Keratinocyte (primary cell): ENCODE measurements at regions not wholly inside any gene's neighbourhood (a gene's known extent, or its start where the extent isn't known, plus 50 kb on each side); places are given as distances from the start of the nearest gene placed in this dataset.

ENCODE experiments used
- DNase-seq: peaks from one replicate; pipeline ENCODE4 v3.0.0-alpha.2; 2011; ENCODE audit warnings: low read depth, missing footprints, low spot score
- FAIRE-seq: peaks from 2 replicates; lab custom pipeline; 2011; peaks lifted over from hg19 to GRCh38; lab: Jason Lieb, UNC
- H2AFZ ChIP-seq: 2 replicates; pipeline ENCODE4 v1.6.0; 2012; ENCODE audit warnings: low read length, control low read depth, inconsistent platforms; ENCODE audit not compliant: control insufficient read depth
- H3K27ac ChIP-seq: 2 replicates; pipeline ENCODE4 v1.5.1; 2011; ENCODE audit warnings: low read length; ENCODE audit not compliant: control insufficient read depth, insufficient read depth
- H3K27me3 ChIP-seq: 3 replicates; pipeline ENCODE4 v1.6.0; 2011; ENCODE audit warnings: low read length; ENCODE audit not compliant: control insufficient read depth, insufficient read depth; ENCODE audit errors: extremely low read depth
- H3K36me3 ChIP-seq, 2 experiments: 2 replicates in 1 of 2; 3 replicates in 1 of 2; pipeline ENCODE4 v1.5.1; 2011; ENCODE audit warnings: low read length in 2 of 2, mild to moderate bottlenecking in 1 of 2; ENCODE audit not compliant: control insufficient read depth in 2 of 2, insufficient read depth in 2 of 2; ENCODE audit errors: extremely low read depth in 1 of 2
- H3K4me1 ChIP-seq: 3 replicates; pipeline ENCODE4 v1.5.1; 2011; ENCODE audit warnings: low read length; ENCODE audit not compliant: control insufficient read depth, insufficient read depth; ENCODE audit errors: extremely low read depth
- H3K4me2 ChIP-seq: 3 replicates; pipeline ENCODE4 v1.6.0; 2011; ENCODE audit warnings: low read depth, low read length; ENCODE audit not compliant: control insufficient read depth, insufficient read depth; ENCODE audit errors: extremely low read depth
- H3K4me3 ChIP-seq, 3 experiments: fragments of 200-600 bp in 1 of 3; sonication (generic) in 1 of 3; 2 replicates in 2 of 3; 3 replicates in 1 of 3; pipeline ENCODE4 v1.5.1; 2011 to 2016; ENCODE audit warnings: low read length in 3 of 3, mild to moderate bottlenecking in 3 of 3, control low read depth in 2 of 3, inconsistent platforms in 1 of 3, low read depth in 1 of 3, mixed read lengths in 1 of 3, mixed run types in 1 of 3, moderate library complexity in 1 of 3; ENCODE audit not compliant: control insufficient read depth in 2 of 3, insufficient read depth in 2 of 3; ENCODE audit errors: extremely low read depth in 1 of 3
- H3K79me2 ChIP-seq: 2 replicates; pipeline ENCODE4 v1.6.0; 2012; ENCODE audit warnings: low read length; ENCODE audit not compliant: control insufficient read depth, insufficient read depth
- H3K9ac ChIP-seq: 3 replicates; pipeline ENCODE4 v1.6.0; 2011; ENCODE audit warnings: low read length; ENCODE audit not compliant: control insufficient read depth, insufficient read depth; ENCODE audit errors: extremely low read depth
- H3K9me1 ChIP-seq: 3 replicates; pipeline ENCODE4 v1.6.0; 2011; ENCODE audit warnings: low read length; ENCODE audit not compliant: control insufficient read depth, insufficient read depth; ENCODE audit errors: extremely low read depth
- H3K9me3 ChIP-seq: 2 replicates; pipeline ENCODE4 v1.5.1; 2012; ENCODE audit warnings: low read depth, low read length; ENCODE audit not compliant: control insufficient read depth
- H4K20me1 ChIP-seq: 3 replicates; pipeline ENCODE4 v1.6.0; 2011; ENCODE audit warnings: low read length; ENCODE audit not compliant: control insufficient read depth, insufficient read depth; ENCODE audit errors: extremely low read depth
- EZH2 ChIP-seq: IDR thresholded peaks from one replicate; pipeline ENCODE4 v1.6.1; 2012; ENCODE audit warnings: inconsistent platforms, mild to moderate bottlenecking, low read length, moderate library complexity
- dilution Hi-C: fragments of 300-500 bp; cut with MboI; formaldehyde crosslinking; loops from one replicate; pipeline ENCODE4 v1.7.0; 2020; ENCODE audit warnings: low sequenced_read_pairs; ENCODE audit not compliant: extremely low pct_ligation_motif_present
- TF ChIP-seq, protein P1 (sequence below), 3 experiments: IDR thresholded peaks in 1 of 3; conservative IDR thresholded peaks in 1 of 3; optimal IDR thresholded peaks in 1 of 3; 2 replicates in 2 of 3; 3 replicates in 1 of 3; pipeline versions ENCODE3 to v1.5.1; 2011; ENCODE audit warnings: low read length in 3 of 3, mild to moderate bottlenecking in 3 of 3, moderate library complexity in 2 of 3, control low read depth in 1 of 3, inconsistent platforms in 1 of 3; ENCODE audit not compliant: insufficient read depth in 2 of 3; ENCODE audit errors: extremely low read depth in 1 of 3

DNA sequence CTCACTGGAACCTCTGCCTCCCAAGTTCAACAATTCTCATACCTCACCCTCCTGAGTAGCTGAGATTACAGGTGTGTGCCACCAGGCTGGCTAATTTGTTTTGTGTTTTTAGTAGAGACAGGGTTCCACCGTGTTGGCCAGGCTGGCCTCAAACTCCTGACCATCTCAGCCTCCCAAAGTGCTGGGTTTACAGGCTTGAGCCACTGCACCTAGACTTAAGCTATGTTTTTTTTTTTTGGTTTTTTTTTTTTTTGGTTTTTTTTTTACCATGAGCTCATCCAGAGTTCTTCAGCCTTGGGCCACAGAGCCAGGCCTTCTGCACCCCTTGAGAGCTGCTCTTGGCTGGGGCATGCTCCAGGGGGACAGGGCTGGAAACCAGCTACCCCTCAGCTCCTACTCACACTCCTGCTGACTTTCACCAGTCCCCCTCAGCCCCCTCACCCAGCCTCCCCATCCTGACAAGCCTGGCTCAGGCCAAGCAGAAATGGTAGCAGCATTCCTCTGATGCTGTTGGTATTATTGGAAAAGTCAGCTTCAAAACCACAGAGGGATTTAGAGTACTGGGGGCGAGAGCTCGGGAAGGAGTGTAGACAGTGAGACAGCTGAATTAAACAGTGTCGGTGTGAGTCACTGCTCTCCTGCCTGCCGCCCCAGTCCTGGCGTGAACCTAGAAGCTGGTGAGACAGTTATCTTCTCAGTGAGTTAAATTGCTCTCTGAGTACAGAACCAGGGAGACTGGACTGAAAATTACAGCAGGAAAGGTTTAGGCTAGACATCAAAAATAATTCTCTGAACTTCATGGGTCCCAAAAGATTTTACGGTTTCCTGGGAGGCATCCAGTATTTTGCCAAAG lies 63.7 kb downstream of the NAV1 start:
- no peak overlapping the region for H3K27ac ChIP-seq
- DNase-seq = no peak
- H2AFZ ChIP-seq = no peak overlapping the region
- H3K4me2 ChIP-seq = no peak overlapping the region
- H4K20me1 ChIP-seq = no peaks in the 10 kb centered on the region
- no peaks in the 10 kb centered on the region for H3K79me2 ChIP-seq
- TF ChIP-seq, protein P1, sequence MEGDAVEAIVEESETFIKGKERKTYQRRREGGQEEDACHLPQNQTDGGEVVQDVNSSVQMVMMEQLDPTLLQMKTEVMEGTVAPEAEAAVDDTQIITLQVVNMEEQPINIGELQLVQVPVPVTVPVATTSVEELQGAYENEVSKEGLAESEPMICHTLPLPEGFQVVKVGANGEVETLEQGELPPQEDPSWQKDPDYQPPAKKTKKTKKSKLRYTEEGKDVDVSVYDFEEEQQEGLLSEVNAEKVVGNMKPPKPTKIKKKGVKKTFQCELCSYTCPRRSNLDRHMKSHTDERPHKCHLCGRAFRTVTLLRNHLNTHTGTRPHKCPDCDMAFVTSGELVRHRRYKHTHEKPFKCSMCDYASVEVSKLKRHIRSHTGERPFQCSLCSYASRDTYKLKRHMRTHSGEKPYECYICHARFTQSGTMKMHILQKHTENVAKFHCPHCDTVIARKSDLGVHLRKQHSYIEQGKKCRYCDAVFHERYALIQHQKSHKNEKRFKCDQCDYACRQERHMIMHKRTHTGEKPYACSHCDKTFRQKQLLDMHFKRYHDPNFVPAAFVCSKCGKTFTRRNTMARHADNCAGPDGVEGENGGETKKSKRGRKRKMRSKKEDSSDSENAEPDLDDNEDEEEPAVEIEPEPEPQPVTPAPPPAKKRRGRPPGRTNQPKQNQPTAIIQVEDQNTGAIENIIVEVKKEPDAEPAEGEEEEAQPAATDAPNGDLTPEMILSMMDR (optimal IDR thresholded peaks at IDR 0.05 in 1 of 3, IDR thresholded peaks at IDR 0.05 in 1 of 3, conservative IDR thresholded peaks at IDR 0.05 in 1 of 3; ENCODE audit: extremely low read depth in 1 of 3, insufficient read depth in 2 of 3, low read length in 3 of 3) = no peak
- no peak for TF ChIP-seq EZH2
- peaks cover 13% of the 10 kb centered on the region for H3K27me3 ChIP-seq
- no peak for FAIRE-seq
- H3K36me3 ChIP-seq = no peaks in the 10 kb centered on the region
- H3K4me1 ChIP-seq = no peaks in the 10 kb centered on the region
- dilution Hi-C loops = no loop called here
- no peaks in the 10 kb centered on the region for H3K9me3 ChIP-seq
- no peak overlapping the region for H3K9ac ChIP-seq
- no peaks in the 10 kb centered on the region for H3K9me1 ChIP-seq
- H3K4me3 ChIP-seq = no peak overlapping the region

DNA sequence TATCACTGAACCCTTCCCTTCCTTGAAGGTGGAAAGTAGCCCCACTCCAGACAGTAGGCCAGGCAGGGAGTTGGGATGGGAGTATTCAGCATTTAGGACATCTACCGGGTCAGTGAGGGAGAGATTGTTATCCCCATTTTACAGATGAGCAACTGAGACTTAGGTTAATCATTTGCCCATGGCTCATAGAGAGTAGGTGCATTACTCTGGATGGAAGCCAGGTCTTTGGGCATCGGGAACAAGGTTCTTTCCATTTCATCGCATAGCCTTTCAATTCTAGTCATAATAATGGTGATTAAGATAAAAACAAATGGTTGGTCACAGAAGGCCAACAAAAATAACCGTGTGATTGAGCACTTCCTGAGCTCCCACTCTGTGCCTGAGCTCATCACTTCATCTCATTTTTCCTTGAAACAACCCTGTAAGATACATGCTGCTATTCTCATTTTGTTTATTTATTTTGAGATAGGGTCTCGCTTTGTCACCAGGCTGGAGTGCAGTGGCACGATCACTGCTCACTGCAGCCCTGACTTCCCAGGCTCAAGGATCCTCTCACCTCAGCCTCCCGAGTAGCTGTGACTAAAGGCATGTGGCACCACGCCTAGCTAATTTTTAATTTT lies 64.8 kb downstream of the NAV1 start:
- Histone ChIP-seq H3K9me1 (no peaks in the 10 kb centered on the region), H4K20me1 (no peaks in the 10 kb centered on the region), H3K9me3 (no peaks in the 10 kb centered on the region), H3K4me1 (no peaks in the 10 kb centered on the region), H3K27me3 (peaks cover 11% of the 10 kb centered on the region), H3K4me3 (no peak overlapping the region), H3K9ac (no peak overlapping the region), H2AFZ (no peak overlapping the region), H3K4me2 (no peak overlapping the region), H3K79me2 (no peaks in the 10 kb centered on the region), H3K36me3 (no peaks in the 10 kb centered on the region), H3K27ac (no peak overlapping the region)
- FAIRE-seq = no peak
- TF ChIP-seq, protein P1 (optimal IDR thresholded peaks at IDR 0.05 in 1 of 3, IDR thresholded peaks at IDR 0.05 in 1 of 3, conservative IDR thresholded peaks at IDR 0.05 in 1 of 3; ENCODE audit: extremely low read depth in 1 of 3, insufficient read depth in 2 of 3, low read length in 3 of 3) = no peak
- no peak for TF ChIP-seq EZH2
- DNase-seq = no peak
- dilution Hi-C loops = no loop called here
